HG03135 (cell line): ENCODE measurements at regions not wholly inside any gene's neighbourhood (a gene's known extent, or its start where the extent isn't known, plus 50 kb on each side); places are given as distances from the start of the nearest gene placed in this dataset.

Experiments
- ATAC-seq: cut with Tn5 transposase; IDR thresholded peaks from one replicate; pipeline ENCODE4 v1.9.1; 2021; ENCODE audit warnings: mild to moderate bottlenecking, moderate library complexity; ENCODE audit not compliant: unreplicated experiment

DNA sequence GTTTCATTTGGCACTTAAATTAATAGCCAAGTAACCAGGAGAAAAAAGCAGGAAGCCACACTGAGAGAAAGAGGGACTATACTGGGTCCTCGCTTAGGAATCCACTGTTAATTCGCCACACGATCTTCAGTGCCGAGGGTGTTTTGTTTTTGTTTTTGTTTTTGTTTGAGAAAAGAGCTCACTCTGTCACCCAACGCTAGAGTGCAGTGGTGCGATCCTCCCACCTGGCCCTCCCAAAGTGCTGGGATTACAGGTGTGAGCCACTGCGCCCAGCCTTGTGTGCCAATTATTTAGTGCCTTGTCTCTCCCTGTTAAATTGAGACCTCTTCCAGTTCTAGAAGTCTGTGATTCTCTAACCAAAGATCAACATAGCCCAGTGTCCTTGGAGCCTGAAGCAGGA lies 53.8 kb upstream of the TPM1 start:
- no peak for ATAC-seq

DNA sequence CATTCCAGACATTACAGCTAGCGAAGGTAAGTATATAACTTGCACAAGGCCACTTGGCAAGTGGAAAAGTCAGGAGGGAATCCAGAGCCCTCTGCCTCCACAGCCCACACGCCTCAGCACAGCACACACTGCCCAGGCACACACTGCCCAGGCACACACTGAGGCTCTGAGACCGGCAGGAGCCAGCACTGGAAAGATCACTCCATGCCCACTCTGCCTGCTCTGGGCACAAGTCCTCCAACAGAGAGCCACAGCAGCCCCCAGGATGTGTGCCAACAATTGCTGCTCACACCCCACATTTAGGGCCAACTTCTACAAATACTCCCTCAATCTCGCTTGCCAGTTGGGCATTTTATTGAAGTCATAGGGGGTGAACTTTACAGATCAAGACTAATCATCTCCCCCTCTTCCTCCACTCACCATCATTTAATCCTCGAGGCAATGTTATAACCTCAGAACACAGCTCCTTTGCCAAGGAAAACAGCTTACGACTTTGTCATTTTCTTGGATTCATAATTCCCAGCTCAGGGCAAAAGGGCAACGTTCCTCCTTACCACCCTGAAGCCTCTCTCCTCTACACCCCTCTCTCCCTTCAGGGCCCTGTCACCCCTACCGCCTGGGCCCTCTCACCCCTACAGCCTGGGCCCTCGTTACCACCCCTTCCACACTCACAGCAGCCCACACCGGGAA lies 53.0 kb upstream of the TPM1 start:
- no peak for ATAC-seq

- no peak for ATAC-seq
Measured at GRCh38 chr15:62991698-62992097, 50.8 kb upstream of the TPM1 start.

GRCh38 chr15:62992302-62992701 lies 50.2 kb upstream of the TPM1 start:
- no peak for ATAC-seq
